ENCODE measurements at regions not wholly inside any gene's neighbourhood (a gene's known extent, or its start where the extent isn't known, plus 50 kb on each side); places are given as distances from the start of the nearest gene placed in this dataset.
"Not testable (repeated sequence)": the region's sequence is repeated elsewhere in the genome, so short reads cannot be mapped to it uniquely, and the experiment has no call there.

GRCh38 chr14:89486505-89486904 lies 69.5 kb upstream of the FOXN3 start:
- DNase-seq, result no peak

GRCh38 chr14:89485264-89485663 lies 68.2 kb upstream of the FOXN3 start:
- DNase-seq, result no peak

DNA sequence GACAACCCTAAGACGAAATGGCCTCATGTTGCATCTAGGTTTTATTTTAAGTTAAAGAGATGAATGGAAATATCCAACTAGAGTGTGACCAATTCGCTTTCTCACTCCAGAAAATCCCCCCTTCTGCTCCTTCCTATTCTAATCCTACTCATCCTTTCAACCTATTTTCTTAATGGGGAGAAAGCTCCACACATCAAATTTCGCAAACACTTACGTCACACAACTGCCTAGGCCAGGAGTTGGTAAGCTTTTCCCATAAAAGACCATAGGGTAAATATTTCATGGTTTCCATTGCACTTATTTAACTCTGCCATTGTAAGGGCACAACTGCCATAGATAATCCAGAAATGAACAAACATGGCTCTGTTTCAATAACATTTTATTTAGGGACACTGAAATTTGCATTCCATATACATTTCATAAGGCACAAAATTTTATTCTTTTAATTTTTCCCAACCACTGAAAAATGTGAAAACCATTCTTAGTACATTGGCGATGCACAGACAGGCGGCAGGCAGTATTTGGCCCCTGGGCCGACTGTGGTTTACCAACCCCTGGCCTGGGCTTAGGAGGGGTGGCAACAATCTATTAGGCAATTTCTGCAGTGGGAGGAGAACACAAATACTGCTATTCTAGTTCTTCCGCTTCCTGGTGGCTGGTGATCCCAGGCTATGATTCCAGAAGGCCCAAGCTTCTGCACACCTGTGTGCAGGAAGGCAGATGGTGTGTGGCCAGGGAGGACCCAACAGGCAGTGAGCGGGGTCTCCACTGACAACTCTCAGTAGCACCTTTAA lies 67.2 kb upstream of the FOXN3 start:
- DNase-seq, result no peak

- DNase-seq, result no peak
These were observed 64.2 kb upstream of the FOXN3 start for GRCh38 chr14:89481196-89481595.

- no peak for DNase-seq
These were observed 63.2 kb upstream of the FOXN3 start for GRCh38 chr14:89480278-89480677.

GRCh38 chr14:89479802-89480201 lies 62.8 kb upstream of the FOXN3 start:
- no peak for DNase-seq

DNA sequence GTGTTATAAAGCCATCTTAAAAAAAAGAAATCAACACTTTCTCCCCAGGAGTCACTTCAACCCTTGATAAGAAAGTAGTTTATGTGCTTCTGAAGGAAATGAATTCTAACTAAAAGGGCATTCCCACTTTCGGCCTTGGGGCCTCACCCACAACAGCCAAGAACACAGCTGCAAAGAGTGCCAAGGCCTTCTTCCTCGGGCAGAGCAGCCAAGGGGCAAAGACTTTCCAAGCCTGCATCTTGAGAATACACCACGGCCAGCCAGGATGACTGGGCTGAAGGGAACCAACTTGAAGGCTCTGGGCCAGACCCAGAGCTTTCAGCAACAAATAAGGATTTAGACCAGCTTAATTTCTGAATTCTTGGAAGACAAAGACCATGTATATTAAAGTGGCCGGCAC lies 60.4 kb upstream of the FOXN3 start:
- DNase-seq, result no peak

DNA sequence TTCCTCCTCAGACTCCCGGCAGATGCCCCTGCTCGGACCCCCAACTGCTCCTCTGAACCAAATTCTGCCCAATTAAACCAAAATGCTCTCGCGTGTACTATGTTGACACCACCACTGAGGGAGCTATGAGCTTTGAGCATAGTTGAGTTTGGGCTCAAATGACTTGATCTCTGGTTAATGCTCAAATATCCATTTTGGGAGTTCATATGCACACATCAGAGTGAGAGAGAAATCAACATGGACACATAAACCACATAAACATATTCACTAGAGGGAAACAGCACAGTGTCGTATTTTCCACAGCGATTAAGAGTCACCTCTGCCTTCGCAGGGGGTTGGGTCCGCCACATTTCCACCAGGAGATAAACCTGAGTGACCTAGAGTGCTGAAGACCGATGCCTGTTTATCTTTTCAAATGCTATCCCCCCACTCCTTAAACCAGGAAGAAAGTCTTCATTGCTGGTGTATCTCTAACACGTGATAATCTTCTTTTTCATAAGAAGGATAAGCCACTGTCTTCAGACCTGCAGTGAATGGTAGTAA lies 59.4 kb upstream of the FOXN3 start:
- no peak for DNase-seq

DNA sequence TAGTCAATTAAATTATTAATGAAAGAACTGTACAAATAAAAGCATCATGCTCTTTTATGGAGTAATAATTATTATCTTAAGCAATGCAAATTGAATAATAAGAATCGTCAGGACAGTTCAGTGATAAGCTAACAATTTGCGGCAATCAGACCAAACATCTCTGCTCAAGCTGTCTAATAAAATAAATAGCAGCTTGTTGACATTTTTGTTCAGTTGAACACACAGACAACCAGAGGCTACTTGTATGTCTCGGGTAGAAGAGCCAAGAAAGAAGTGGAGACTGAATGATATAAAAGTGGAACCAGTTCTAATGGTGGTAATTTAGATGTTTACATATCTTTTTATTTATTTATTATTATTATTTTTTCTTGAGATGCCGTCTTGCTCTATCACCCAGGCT lies 57.4 kb upstream of the FOXN3 start:
- DNase-seq, result no peak

GRCh38 chr14:89473989-89474388 lies 57.0 kb upstream of the FOXN3 start:
- DNase-seq, result no peak

GRCh38 chr14:89473569-89473968 lies 56.5 kb upstream of the FOXN3 start:
- no peak for DNase-seq

DNA sequence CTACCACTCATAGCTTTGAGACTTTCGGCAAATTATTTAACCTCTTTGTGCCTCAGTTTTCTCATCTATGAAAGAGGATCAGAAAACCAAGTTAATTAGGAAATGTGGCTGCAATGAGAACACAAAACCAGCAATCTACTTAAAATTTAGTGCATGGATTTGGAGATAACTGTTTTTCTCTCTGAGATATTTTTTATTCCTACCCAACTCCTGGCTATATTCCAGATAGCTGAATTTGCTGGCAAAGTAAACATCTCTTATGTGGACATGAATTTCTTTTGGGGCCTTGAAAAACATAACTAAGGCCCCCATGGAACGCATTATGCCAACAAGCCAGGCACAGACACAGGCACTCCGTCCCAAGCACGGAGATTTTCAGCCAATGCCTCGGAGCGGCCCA lies 53.4 kb upstream of the FOXN3 start:
- no peak for DNase-seq

DNA sequence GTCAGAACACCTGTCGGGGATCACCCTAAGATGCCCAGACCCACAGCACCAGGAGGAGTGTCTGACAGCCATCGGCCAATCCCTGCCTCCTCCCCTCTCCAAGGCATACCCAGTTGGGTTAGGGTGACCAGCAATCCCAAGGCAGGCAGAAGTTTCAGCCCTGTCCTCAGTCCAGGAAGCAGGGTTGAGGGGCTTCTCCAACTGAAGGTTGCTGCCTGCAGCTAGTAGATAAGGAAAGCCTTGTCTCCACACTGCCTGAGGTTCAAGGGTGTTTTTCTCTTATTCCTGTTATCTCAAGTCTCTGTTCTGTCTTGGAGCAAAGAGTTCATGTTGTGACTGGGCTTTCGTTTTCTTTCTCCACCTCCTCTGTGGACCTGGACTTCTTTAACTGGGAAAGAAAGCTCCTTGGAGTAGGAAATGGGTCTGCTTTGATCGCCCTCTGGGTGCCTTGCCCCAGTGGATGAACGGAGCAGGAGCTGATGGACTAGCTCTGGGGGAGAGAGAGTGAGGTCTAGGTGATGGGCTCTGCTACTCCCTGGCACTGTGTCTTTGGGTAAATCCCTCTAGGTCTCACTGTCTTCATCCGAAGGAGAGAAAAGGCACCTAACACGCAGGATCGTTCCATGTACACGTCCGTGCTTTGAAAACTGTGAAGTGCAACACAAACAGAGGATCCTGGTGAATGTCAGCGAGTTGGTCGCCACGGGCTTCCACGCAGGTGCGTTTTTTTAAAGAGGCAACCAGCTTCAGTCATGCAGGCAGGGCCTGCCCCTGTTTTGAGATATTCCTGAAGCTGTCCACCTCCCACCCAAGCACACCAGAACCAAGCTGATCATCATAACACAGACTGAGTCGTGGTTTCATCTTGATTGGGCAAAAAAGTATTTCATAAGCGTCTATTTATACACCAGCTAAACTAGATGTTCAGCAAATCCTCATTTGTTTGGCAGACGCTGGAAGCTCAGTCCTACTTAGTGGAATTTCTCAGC lies 52.5 kb upstream of the FOXN3 start:
- no peak for DNase-seq

GRCh38 chr14:89468566-89468965 lies 51.5 kb upstream of the FOXN3 start:
- DNase-seq, result no peak

GRCh38 chr14:89468030-89468429 lies 51.0 kb upstream of the FOXN3 start:
- not testable (repeated sequence) for DNase-seq

- no peak for DNase-seq
These were observed 49.9 kb upstream of the FOXN3 start for GRCh38 chr14:89466944-89467343.
